SKM-1 treated with dmso at 0.1 percent for 144 hours (cell line): ENCODE measurements at regions not wholly inside any gene's neighbourhood (a gene's known extent, or its start where the extent isn't known, plus 50 kb on each side); places are given as distances from the start of the nearest gene placed in this dataset.

ENCODE experiments used
- DNase-seq: peaks from one replicate; lab custom pipeline; 2025; ENCODE audit not compliant: unreplicated experiment; lab: John Stamatoyannopoulos, UW

DNA sequence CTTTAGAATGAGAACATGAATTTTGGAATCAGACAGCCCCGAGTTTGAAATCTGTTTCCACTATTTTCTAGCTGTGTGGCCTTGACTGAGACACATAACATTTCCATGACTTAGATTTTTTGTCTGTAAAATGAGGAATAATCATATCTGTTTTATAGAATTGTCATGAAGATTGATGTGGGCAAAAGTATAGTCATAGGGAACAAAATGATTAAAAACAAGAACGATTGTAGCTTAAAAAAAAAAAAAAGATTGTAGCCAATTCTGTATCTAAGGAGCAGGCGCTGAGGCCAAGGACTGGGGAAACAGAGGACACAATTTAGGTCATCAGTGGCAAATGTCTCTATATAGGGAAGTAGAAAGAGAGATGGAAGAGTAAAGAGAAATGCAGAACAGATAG, 201.6 kb upstream of the C1QTNF7 start:
- DNase-seq = no peak

DNA sequence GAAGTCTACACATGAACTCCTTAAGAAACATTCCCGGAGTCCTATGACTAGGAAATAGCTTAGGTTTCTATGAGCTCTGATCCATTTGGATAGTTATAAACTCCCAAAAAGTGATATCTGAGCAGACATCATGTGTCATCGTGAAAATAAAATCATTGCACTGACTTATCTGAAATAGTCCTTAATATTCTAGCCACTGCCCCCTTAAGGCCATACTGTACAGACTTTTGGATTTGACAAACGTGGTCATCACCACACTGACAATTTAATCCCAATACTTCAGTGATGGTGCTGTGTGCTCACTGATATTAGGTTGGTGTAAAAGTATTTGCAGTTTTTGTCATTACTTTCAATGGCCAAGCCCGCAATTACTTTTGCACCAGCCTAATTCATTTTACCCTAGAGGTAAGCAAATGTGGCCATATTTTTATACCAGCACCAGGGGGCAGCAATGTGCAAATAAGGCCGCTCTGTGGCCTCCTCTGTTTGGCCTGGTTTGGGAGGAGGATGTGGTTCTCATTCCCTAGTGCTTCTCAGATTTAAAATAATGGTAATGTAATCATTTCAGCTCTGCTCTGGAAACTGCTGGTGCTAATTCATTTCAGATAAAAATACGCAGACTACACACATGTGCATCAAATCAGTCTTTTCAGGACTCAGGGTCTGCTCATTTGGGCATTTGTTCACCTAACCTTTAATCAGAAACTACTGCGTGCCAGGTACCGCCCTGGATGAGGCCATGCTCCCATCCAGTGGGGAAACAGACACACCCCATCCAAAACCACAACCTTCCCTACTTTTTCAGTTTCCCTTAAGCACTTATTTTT, 196.4 kb upstream of the C1QTNF7 start:
- DNase-seq = peak; percentile 69

DNA sequence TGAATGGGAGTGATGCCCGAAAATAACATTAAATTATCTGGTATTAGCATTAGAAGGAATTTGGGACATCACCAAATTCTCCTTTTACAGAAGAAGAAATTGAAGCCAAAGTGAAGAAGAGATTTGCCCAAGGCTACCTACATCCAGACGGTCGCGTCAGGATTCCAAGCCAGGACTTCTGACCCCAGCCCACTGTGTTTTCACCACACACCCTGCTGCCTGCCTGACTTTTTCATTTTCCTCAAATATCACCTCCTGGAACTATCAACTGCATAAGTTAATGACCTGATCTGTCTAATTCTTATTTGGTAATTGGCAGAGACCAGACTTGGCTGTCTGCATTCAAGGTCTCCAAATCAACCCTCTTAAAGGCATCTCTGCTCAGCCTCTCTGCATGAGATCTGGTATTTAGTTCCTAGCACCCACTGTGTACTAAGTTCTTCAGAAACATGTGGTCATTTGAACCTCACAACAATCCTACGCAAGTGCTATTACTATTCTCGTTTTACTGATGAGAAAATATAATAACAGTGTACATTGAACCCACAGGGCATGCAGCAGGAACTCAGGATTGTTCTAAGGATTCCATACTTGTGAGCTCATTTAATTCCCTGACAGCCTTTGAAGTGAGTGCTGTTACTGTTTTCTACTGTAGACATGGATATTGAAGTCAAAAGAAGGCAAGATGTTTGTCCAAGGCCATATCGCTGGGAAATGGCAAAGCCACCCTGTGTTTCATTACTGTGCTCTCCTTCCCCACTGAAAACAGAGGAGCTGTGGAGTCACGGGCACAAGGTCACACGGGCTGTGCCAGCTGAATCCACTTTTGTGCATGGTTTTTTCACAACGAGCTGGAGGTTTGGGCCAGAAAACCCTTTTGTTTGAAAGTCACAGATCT, 195.2 kb upstream of the C1QTNF7 start:
- DNase-seq = no peak

DNA sequence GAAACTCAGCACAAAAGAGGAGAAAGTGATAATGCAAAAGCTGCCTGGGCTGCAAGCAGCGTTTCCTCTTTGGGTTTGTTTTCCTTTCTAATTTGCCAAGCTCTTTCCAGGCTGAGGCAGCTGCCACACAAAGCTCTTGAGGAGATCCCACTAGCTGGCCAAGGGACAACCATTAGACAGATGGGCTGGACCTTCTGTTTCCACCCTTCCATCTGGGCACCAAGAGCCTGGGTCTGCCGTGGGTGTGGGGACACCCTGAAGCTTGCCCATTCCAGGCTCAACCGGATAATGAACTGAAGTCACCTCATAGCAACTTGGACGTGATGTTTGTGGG, 194.6 kb upstream of the C1QTNF7 start:
- DNase-seq = no peak

DNA sequence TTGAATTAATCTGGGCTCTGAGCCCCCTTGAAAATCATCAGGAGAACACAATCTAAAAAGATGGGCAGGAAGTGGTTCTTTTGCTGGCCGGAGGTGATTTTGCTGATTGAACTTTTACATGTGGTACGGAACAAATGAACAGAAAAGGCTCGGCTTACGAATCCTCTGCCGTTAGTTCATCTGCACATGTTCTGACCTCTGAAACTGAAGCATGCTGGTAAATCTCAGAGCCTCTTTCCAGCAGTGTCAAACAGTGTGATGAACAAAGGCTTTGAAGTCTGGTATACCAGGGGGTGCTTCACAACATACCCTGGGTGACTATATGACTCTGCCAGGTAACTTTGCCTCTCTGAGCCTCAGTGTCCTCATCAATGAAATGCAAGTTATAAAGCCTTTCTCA, 194.2 kb upstream of the C1QTNF7 start:
- DNase-seq = no peak

DNA sequence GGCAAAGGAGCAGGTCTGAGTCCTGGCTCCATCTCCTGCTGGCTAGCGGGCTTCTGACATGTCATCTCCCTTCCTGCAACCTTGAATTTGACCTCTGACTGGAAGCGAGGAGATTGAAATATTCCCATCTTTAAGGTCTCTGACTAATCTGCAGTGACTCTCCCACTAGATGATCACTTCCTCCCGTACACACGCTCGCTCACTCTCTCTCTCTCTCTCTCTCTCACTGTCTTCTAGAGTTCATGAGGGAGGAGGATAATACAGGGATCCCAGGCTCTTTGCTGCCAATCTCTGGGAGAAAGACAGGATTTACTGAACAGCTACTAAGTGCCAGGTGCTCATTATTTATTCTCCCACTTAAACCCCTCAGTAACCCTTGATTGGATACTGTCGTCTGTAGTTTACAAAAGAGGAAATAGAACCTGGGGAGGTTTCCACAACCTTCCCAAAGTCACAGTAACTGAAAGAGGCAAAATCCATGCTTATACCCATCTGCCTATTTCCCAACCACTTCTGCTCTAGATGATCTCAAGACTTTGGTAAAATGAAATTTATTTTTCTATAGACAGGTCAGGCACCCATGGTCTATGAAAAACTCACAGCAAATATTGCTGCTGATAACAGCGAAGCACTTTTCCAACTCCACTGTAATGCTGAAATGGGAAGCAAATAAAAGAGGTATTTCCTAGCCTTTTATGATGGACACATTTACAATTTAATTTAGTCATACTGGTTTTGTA, 193.5 kb upstream of the C1QTNF7 start:
- DNase-seq = no peak

DNA sequence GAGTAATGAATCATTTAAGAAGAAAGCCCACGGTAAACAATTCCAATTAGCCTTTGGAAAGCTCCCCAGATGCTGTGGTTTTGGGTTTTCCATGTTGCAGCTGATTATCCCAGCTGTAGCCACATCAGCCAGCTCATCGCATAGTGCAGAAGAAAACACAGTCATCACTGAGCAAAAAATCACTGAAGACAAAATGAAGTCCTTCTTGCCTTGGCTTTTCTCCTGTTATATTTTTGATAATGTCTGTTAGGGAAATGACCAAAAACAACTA, 193.0 kb upstream of the C1QTNF7 start:
- no peak for DNase-seq

DNA sequence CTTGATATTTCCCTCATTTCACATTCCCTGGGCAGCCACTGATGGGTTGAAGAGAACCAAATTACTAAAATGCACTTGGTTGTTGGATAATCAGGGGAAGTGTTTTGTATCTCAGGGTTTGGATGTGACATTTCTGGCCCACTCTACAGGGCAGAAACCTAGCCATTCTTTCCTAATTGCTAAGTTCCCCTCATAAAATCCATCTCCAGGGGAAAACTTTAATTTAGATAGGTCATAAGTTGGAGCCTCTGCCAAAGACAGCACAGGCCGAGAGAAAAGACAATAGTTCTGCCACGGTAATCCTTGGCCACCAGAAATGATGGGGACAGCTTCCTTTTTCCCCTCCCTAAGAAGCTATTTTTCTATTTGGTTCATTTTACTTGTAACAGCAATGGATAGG, 192.7 kb upstream of the C1QTNF7 start:
- DNase-seq = no peak

DNA sequence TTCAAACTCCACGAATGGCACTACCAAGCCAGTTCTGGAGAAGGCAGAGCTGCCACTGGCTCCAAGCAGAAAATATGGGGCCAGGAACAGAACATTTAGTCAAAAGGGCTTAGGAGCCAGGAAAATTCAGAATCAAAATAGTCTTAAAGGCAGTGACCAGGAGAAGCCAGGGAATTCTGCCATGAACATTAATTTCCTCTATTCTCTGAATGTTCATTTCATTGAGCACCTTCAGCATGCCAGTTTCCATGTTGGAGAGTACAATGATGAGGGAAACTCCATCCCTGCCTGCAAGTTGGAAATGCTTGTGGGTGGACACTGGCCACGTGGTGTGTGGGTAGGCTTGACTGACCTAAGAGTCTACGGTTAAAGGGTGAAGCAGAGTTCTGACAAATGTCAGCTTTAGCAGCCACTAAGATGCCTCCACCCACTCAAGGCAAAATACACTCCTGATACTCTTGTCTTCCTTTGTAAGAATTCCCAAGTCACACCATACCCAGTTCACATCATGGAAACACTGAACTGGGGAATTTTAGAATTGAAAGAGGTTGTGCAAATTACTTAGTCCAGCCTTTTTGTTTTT, 190.1 kb upstream of the C1QTNF7 start:
- no peak for DNase-seq

DNA sequence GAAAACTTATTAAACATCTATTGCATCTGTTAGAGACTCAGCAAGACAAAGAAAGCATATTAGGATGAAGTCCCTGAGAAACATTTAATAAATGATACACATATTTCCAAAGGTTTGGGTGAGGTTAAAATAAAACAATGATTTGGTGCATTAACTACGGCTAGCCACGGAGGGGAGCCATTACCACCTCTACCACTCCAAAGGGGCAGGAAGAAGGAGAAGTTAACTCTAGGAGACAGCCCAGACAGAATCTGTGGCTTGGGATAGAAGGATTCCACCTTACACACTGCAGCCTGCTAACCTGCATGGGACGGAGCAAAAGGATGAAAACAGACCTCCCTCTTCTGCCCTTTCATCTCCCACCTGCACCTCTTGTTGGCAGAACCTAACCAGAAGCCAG, 189.1 kb upstream of the C1QTNF7 start:
- DNase-seq = peak; percentile 67

DNA sequence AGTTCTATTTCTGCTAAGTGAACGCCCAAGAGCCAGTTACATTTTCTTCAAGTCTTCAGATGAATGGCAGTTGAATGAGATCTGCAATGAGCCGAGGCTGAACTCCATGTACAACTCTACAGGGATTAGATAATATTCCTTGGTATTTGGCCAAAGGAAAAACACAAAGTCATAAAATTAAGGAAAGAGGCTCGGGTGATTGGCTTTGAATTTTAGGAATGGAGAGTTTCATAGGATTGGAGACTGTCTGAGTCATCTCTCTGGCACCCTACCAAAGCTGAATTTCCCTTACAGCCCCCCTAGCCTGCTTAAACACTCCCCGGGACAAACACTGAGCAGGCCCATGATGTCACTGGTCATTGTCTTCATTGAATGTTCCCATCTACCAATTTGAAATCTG, 188.0 kb upstream of the C1QTNF7 start:
- DNase-seq = no peak

DNA sequence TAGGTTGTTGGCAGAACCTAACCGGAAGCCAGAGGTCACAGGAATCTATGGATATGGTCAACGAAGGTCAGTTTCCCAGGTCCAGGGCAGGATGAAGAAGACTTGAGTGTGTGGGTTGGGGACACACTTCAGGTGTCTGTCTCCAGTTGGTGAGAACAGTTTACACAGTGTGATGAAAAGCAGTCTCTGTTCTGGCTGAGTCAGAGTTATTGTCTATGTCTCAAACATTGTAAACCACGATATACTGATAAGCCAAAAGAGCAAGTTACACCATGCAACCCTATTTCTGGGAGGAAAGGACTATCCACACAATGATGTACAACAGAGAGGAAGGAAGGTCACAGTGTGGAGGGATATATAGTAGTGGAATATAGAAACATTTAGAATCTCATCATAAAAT, 187.1 kb upstream of the C1QTNF7 start:
- no peak for DNase-seq

DNA sequence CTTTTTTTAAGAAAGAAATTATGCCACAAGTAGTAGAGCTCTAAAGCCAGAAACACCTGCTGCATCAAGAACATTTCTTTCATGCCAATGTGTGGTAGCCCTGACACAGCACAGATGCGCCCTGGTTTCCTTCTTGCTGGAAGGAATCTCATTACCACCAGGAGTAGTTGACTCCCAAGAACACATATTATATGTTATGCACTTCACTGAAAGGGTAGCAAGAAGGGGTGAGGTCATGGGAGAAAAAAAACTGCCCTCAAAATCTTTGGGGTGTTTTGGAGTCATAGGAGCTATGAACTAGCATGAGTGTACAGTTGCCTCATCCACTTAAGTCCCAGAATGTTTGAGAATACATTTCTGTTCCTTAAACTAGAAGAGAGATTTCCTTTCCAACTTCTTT, 185.8 kb upstream of the C1QTNF7 start:
- no peak for DNase-seq

DNA sequence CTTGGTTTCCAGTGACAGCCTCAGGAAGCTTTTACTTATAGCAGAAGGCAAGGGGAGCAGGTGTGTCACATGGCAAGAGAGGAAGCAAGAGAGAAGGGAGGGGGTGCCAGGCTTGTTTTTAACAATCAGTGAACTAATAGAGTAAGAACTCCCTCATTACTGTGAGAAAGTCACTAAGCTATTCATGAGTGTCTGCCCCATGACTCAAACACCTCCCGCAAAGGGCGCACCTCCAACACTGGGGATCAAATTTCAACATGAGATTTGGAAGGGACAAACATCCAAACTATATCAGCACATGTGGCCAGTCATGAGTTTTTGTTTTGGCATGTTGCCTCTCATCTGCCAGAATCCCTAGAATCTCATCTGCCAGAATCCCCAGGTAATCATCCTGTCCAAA, 183.5 kb upstream of the C1QTNF7 start:
- no peak for DNase-seq

DNA sequence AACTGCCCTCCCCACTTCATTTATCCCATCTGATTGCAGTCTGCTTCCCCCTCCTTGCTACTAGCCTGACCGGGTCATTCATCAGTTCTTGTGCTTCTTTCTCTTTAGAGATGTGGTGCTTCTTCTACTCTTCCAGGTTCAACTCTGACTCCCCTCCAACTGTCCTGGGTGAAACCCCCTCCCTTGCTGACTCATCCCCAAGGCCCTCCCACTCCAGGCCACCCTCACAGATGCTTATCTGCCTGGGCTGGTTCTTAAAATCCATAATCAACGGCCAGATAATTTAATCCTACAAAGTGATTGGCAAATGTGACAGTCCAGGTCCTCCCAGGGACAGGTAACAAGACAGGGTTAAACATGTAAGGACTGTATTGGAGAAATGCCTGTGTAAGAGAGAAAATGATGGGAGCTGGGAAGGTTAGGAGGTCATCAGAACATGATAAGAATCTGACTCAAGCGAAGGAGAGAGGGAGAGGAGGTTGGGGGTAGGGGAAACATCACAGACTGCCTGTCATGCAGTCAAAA, 182.8 kb upstream of the C1QTNF7 start:
- no peak for DNase-seq

DNA sequence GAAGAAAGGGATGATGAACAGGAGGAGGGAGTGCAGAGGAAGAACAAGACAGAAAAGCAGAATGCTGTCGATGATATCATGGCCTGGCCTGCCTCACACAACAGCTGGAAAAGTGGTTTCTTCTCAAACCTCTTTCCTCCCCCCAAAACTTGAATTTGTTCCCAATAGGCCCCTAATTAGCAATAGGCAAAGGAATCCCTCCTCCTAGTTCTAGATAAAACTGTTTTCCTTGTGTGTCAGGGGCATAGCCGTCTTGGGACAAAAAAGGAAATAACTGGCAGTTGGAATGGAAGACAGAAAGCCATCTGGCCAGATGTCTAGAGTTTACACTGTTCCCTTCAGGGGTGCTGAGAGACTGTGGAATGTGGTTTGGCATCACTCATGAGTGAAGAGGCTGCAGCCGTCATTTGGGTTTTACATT, 177.8 kb upstream of the C1QTNF7 start:
- DNase-seq = no peak

DNA sequence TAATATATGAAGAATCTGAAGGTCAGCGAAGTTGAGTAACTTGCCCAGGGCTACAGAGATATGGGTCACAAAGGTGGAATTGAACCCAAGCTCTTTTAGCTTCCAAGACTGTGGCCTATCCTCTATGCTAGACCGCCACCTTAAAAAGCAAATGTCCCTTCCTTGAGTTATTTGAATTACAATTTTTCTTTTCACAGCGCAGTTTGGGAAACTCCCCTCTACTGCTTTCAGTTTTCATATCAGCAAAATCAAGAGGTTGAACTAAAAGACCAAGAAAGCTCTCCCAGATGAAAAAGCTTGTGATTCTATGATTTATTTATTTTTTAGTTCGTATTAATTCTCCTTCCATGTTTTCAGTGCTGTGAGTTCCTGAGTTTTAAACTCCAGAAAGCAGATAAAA, 174.5 kb upstream of the C1QTNF7 start:
- DNase-seq = no peak

DNA sequence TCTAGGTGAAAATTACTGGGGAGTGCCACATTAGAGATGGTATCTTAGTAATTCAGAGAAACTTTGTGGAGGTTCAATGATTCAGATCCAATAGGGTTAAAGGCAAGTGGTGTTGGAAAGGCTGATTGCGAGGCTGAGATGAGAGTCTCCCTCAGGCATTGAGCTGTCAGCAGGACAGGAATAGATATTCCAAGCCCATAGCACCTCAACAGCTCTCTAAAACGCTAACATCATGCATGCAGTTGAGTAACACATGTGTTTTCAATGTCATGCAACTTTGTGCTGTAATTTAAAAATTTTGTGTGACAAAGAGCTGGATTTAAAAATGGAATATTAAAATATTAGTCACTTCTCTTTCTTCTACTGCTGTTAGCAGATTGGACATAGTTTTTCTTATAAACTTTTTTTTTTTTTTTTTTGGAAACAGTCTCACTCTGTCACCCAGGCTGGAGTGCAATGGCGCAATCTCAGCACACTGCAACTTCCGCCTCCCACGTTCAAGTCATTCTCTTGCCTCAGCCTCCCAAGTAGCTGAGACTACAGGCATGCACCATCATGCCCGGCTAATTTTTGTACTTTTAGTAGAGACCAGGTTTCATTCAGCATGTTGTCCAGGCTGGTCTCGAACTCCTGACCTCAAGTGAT, 173.5 kb upstream of the C1QTNF7 start:
- peak; percentile 47 for DNase-seq

DNA sequence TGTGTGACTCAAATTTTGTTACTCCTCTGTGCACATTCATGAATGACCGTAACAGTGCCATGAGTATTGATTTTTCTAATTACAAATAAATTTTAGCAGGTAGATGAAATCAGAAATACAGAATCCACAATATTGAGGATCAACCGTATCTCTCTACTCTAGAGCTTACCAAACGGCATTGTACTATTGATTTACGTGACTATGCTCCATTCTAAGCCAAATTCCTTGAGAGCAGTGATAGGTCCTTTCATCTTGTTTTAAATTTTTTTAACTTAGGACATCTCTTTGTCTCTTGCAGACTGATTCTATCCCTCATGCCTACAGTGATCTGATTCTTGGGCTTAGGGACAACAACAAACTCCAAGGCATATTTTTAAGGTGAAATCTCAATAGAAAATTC, 172.3 kb upstream of the C1QTNF7 start:
- no peak for DNase-seq

DNA sequence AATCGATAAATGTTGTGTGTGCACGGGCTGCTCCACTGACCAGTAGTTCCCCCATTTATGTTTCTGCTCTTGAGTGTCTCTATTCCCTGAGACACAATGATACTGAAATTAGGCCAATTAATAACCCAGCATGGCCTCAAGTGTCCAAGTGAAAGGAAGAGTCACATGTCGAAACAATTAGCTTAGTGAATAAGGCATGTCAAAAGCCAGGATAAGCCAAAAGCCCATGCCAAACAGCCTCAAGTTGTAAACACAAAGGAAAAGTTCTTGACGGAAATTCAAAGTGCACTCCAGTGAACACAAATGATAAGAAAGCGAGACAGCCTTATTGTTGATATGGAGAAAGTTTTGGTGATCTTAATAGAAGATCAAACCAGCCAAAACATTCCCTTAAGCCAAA, 167.1 kb upstream of the C1QTNF7 start:
- no peak for DNase-seq

DNA sequence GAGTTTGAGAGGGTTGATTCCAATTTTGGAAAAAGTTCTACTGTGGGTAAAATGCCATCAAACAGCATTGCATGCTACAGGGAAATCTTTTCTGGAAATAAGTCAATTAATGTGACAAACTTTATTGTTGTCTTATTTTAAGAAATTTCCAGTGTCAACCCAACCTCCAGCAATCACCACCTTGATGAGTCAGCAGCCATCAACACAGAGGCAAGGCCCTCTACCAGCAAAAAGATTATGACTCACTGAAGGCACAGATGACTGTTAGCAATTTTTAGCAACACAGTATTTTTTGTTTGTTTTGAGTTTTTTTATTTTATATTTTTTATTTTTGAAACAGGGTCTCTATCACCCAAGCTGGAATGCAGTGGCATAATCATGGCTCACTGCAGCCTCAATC, 165.4 kb upstream of the C1QTNF7 start:
- DNase-seq = no peak
